Brain microvascular endothelial cell (primary cell): ENCODE measurements at regions not wholly inside any gene's neighbourhood (a gene's known extent, or its start where the extent isn't known, plus 50 kb on each side); places are given as distances from the start of the nearest gene placed in this dataset.

Source experiments
- DNase-seq: peaks from one replicate; pipeline ENCODE4 v3.0.0-alpha.2; 2020
- H3K27ac ChIP-seq: fragments of 250-450 bp; sonication (Bioruptor Pico); 2 replicates; pipeline ENCODE4 v1.5.1; 2020; ENCODE audit warnings: mild to moderate bottlenecking, moderate library complexity
- H3K27me3 ChIP-seq: fragments of 250-450 bp; sonication (Bioruptor Pico); replicated peaks from 2 replicates; pipeline ENCODE4 v1.5.1; 2020; ENCODE audit warnings: mild to moderate bottlenecking
- H3K36me3 ChIP-seq: fragments of 250-450 bp; sonication (Bioruptor Pico); replicated peaks from 2 replicates; pipeline ENCODE4 v1.5.1; 2020; ENCODE audit warnings: mild to moderate bottlenecking
- H3K4me3 ChIP-seq: 2 replicates; pipeline ENCODE4 v1.5.1; 2011; ENCODE audit warnings: low read depth, mild to moderate bottlenecking, control low read depth, low read length, moderate library complexity
- CTCF ChIP-seq: IDR thresholded peaks from 2 replicates; pipeline ENCODE4 v1.5.1; 2011; ENCODE audit warnings: low read depth, mild to moderate bottlenecking, moderate library complexity, low read length, control low read depth, inconsistent platforms; ENCODE audit errors: missing control alignments
- in situ Hi-C: cut with HindIII; loops from 2 replicates; pipeline ENCODE4 v1.10.0; 2017; ENCODE audit warnings: low sequenced_read_pairs, low pct_ligation_motif_present

GRCh38 chr5:8981016-8981415 is 564.9 kb downstream of the SEMA5A start:
- no peak for DNase-seq
- no peaks in the 10 kb centered on the region for H3K36me3 ChIP-seq
- no peak overlapping the region for H3K4me3 ChIP-seq
- in situ Hi-C loops: no loop called here
- no peak overlapping the region for H3K27ac ChIP-seq
- no peak for TF ChIP-seq CTCF
- no peaks in the 10 kb centered on the region for H3K27me3 ChIP-seq

DNA sequence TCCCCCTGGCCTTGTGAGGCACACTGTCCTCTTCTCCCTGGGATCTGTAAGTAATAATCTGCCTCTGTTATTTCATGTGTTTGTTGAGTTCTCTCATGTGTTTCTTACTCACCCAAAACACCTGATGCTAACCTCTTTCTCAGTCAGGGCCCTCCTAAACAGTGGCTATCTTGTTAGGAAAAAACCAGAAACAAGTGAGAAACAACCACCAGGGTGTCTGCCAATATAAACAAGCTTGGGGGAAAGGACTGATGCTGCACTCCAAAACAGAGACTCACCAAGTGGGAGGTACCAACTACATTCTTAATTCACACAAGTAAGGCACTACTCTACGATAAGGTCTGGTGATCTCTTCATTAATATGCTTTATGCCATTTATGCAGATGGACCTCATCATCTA is 564.4 kb downstream of the SEMA5A start:
- H3K27ac ChIP-seq: no peak overlapping the region
- in situ Hi-C loops: no loop called here
- H3K27me3 ChIP-seq: no peaks in the 10 kb centered on the region
- no peak for TF ChIP-seq CTCF
- H3K36me3 ChIP-seq: no peaks in the 10 kb centered on the region
- H3K4me3 ChIP-seq: no peak overlapping the region
- peak; percentile 59 for DNase-seq

DNA sequence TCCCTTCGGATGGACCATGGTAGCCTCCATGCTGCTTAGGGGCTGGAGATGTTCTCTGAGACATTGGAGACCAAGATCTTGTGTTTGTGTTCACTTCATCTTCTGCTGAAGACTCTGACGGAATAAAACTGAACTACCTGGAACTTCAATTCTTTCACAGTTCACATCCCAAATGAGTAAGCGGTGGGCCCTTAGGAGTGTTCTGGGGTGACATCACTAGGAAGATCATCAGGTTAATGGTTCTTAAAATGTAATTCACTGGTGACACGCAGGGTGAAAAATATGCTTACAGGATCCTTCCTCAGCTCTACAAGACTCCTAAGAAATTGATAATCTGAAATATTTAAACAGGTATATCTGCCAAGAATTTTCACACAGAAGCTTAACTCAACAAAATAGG is 561.5 kb downstream of the SEMA5A start:
- no peaks in the 10 kb centered on the region for H3K27me3 ChIP-seq
- H3K36me3 ChIP-seq: no peaks in the 10 kb centered on the region
- DNase-seq: no peak
- no peak overlapping the region for H3K27ac ChIP-seq
- no peak for TF ChIP-seq CTCF
- in situ Hi-C loops: no loop called here
- no peak overlapping the region for H3K4me3 ChIP-seq
